HG03378 (cell line): ENCODE measurements at regions not wholly inside any gene's neighbourhood (a gene's known extent, or its start where the extent isn't known, plus 50 kb on each side); places are given as distances from the start of the nearest gene placed in this dataset.
"Not testable (repeated sequence)": the region's sequence is repeated elsewhere in the genome, so short reads cannot be mapped to it uniquely, and the experiment has no call there.

Source experiments
- ATAC-seq: cut with Tn5 transposase; IDR thresholded peaks from one replicate; pipeline ENCODE4 v1.9.1; 2021; ENCODE audit warnings: mild to moderate bottlenecking, moderate library complexity; ENCODE audit not compliant: unreplicated experiment

GRCh38 chr10:33673839-33674415 is 339.5 kb upstream of the NRP1 start:
- ATAC-seq = no peak

DNA sequence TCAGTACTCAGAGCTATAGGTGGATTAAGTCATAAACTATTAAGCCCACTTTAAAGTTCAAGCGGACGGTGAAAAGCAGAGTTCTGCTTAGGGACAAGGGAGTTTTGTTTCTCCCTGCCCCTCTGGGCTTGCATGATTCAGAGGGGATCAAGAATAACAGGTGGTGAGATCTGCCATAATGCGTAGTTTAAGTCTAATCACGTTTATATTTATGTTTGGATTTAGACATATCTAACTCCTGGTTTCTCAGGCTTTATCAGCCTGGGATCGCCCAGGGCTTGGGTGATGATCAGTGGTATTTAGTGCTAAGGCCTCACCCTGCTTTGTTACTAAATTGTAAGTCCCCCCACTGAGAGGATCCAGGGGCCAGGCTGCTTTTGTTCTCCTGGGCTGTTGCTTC is 335.4 kb upstream of the NRP1 start:
- no peak for ATAC-seq

GRCh38 chr10:33666686-33667480 is 332.4 kb upstream of the NRP1 start:
- no peak for ATAC-seq

DNA sequence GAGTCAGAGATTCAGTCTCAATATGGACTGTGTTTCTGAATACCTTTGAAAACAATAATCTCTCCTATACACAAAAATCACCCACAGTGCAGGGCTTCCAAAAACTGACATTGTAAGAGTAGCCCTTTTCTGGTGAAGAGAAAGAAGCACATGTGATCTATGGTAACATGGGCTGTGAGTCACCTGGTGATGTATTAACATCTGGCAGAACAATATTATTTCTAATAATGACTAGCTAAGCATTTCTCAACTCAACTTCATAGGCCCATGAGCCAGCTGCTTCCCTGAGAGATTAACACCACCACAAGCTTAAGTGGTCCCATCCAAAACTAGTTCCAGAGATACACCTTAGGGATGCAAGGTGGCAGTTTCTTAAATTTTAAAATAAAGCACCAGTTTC is 331.0 kb upstream of the NRP1 start:
- no peak for ATAC-seq

DNA sequence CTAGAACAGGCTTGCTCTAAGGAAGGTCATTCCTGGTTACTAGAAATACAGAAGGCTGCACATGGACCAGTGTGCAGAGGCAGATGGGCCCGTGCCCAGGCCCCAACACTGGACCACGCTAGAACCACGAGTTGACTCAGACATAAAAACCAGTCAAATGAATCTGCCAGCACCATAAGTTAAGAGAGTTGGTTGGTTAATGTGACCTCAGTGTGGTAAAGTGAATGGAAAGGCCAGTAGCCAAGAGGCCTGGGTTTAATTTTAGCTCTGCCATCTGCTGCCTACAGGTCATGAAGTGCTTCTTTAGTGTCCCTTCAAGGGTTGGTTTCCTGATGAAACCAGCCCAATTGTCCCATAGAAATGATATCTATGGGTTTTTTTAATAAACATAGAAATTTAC is 329.6 kb upstream of the NRP1 start:
- no peak for ATAC-seq

- ATAC-seq = no peak
Observed at GRCh38 chr10:33661580-33662336, 327.3 kb upstream of the NRP1 start.

- no peak for ATAC-seq
Observed at GRCh38 chr10:33660329-33660728, 325.9 kb upstream of the NRP1 start.

GRCh38 chr10:33657913-33658312 is 323.4 kb upstream of the NRP1 start:
- ATAC-seq = no peak

- no peak for ATAC-seq
Observed at GRCh38 chr10:33657154-33657908, 322.9 kb upstream of the NRP1 start.

- ATAC-seq = no peak
Observed at GRCh38 chr10:33655921-33656320, 321.5 kb upstream of the NRP1 start.

DNA sequence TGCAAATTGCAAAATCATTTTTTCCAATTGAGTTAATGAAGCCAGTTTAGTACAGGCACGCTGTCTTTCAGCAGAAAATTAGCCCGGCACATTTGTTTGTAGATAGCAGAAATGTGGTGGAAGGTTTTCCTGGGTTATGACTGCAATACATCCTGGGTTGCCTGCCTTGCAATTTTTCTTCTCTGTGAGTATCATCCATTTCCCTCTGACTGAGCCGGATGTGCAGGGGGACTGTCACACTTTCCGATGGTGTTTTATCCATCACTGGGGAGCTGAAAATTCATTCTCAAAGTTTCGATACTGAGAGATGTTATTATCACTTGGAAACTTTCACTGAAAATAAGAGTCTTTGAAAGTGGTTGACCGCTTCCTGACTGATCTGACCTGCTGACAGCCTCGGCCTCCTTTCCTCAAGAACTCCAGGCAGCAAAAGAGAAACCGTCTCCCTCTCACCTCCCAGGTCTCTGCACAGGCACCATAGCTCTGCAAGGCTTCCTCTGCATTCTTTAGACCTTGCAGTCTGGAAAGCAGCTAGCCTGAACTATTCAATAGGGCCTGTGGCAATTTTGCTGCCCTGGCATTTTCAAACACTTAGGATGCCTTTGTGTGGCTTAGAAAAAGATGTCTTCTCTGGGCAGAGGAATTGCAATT is 320.8 kb upstream of the NRP1 start:
- ATAC-seq = no peak

DNA sequence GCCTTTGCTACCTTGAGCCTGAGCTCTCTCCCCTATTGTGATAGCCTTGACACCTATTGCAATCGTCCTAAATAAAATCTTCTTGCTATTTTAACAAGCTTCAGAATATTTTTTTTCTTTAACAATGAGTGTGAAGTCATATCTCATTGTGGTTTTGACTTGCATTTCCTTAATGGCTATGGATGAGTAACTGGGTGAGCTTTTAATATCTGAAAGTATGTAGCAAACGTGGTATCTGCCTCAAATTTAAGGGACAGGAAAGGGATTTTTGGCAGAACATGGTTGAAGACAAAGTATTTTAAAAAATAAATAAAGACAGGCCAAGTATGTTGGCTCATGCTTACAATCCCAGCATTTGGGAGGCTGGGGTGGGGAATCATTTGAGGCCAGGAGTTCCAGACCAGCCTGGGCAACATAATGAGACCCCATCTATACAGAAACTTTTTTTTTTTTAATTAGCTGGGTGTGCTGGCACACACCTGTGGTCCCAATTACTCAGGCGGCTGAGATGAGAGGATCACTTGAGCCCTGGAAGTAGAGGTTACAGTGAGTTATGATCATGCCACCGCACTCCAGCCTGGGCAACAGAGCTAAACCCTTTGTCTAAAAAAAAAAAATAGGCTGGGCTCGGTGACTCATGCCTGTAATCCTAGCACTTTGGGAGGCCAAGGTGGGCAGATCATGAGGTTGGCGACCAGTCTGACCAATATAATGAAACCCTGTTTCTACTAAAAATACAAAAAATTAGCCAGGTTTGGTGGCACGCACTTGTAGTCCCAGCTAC is 319.3 kb upstream of the NRP1 start:
- ATAC-seq = no peak

- no peak for ATAC-seq
Observed at GRCh38 chr10:33652870-33653269, 318.4 kb upstream of the NRP1 start.

- ATAC-seq = not testable (repeated sequence)
Observed at GRCh38 chr10:33650131-33650530, 315.7 kb upstream of the NRP1 start.

GRCh38 chr10:33643042-33643441 is 308.6 kb upstream of the NRP1 start:
- no peak for ATAC-seq

GRCh38 chr10:33638891-33639290 is 304.4 kb upstream of the NRP1 start:
- ATAC-seq = no peak

DNA sequence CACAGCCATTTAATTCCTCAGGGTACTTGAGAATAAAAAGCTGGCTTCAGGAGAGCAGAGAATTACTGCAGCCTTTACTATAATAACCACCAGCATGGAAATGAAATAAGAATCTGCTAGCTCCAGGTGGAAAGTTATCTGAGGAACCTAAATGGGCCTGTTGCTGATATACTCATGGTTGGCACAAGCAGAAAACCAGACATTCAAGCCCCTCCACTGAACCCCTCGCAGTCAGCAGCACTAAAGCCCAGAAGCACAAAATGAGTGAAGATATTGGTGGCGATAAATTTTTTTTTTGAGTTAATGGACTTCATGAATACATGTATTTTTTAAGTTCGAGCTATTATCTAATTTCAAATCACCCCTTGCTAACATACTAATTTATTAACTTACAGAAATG is 303.9 kb upstream of the NRP1 start:
- ATAC-seq = no peak

GRCh38 chr10:33635967-33636515 is 301.6 kb upstream of the NRP1 start:
- no peak for ATAC-seq

DNA sequence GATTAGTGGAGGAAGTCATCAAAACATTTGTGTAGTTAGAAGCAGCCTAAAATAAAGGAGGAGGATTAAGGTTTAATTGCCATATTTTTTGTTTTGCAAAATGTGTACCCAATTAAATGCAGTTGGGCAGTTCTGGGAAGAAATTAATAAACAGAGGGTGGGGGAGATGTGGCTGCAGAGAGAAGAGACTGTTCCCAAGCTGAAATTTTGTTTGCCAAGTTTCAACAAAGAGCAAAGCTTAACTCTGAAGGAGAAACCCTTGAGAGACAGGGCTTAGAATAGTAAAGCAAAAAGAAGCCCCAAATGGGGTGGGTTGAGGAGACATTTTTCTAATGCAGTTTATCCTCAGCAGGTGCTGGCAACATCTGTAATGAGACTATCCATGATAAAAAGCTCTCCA is 298.0 kb upstream of the NRP1 start:
- no peak for ATAC-seq

DNA sequence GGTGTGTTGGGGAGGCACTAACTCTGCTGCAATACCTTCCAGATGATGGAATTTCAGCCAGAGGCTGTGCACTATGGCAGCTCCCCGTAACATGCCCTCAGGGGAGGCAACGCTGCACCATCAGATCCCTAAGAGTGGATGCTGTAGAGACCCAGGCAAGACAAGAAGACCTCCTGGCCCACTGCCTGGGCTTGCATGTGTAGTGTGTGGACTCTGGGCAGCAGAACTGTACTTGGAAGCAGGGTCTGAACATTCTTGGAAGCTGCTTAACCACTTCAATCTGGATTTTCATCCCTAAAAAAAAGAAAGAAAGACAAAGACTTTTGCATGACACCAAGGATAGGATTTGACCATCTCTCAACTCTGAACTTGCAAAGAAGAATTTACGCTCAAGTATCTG is 297.5 kb upstream of the NRP1 start:
- no peak for ATAC-seq
